ENCODE measurements at regions not wholly inside any gene's neighbourhood (a gene's known extent, or its start where the extent isn't known, plus 50 kb on each side); places are given as distances from the start of the nearest gene placed in this dataset.

DNA sequence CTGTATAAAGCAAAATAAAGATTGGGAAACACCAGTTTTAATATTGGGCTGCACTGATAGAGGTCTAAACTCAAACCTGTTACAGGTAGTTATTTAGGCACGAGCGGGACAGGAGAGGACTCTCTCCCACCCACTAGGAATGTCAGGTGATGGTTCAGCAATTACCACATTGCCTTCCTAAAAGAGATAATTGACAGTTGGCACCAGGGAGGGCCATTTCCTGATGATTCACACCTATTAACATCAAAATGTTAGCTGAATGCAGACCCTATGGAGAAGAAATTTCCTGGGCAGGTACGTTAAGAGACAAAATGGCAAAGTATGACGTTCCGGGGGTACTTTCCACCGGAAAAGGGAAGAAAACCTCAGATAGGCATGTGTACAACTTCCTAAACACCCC is 272.6 kb downstream of the SDHAF3 start:
- no peaks in the 10 kb centered on the region for H3K79me2 ChIP-seq
- H3K27me3 ChIP-seq = no peaks in the 10 kb centered on the region
- H4K20me1 ChIP-seq (ENCODE audit: insufficient read depth, poor library complexity, severe bottlenecking) = no peaks in the 10 kb centered on the region
- no peaks in the 10 kb centered on the region for H3K36me3 ChIP-seq (replicated peaks; ENCODE audit: insufficient read depth, low read depth)
- no peaks in the 10 kb centered on the region for H3K9me3 ChIP-seq (ENCODE audit: low read depth)
- TF ChIP-seq EZH2phosphoT487 (IDR thresholded peaks at IDR 0.05; ENCODE audit: low read depth, severe bottlenecking, unreplicated experiment) = no peak
- TF ChIP-seq EZH2 (IDR thresholded peaks at IDR 0.05; ENCODE audit: borderline replicate concordance) = no peak
- TF ChIP-seq, protein P1, sequence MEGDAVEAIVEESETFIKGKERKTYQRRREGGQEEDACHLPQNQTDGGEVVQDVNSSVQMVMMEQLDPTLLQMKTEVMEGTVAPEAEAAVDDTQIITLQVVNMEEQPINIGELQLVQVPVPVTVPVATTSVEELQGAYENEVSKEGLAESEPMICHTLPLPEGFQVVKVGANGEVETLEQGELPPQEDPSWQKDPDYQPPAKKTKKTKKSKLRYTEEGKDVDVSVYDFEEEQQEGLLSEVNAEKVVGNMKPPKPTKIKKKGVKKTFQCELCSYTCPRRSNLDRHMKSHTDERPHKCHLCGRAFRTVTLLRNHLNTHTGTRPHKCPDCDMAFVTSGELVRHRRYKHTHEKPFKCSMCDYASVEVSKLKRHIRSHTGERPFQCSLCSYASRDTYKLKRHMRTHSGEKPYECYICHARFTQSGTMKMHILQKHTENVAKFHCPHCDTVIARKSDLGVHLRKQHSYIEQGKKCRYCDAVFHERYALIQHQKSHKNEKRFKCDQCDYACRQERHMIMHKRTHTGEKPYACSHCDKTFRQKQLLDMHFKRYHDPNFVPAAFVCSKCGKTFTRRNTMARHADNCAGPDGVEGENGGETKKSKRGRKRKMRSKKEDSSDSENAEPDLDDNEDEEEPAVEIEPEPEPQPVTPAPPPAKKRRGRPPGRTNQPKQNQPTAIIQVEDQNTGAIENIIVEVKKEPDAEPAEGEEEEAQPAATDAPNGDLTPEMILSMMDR (IDR thresholded peaks at IDR 0.05; ENCODE audit: poor library complexity) = no peak
- no peak overlapping the region for H2AFZ ChIP-seq
- no peak overlapping the region for H3K4me2 ChIP-seq
- no peaks in the 10 kb centered on the region for H3K9me2 ChIP-seq (replicated peaks; ENCODE audit: insufficient read depth)
- 85% methylated on average over 6 of the region's 6 CpGs for WGBS (ENCODE audit: low lambda C conversion rate, missing lambda C conversion rate)
- no peak overlapping the region for H3K27ac ChIP-seq
- no peak overlapping the region for H3K4me3 ChIP-seq
- DNase-seq (ENCODE audit: low spot score) = no peak
- no peaks in the 10 kb centered on the region for H3K4me1 ChIP-seq (ENCODE audit: insufficient read depth)

DNA sequence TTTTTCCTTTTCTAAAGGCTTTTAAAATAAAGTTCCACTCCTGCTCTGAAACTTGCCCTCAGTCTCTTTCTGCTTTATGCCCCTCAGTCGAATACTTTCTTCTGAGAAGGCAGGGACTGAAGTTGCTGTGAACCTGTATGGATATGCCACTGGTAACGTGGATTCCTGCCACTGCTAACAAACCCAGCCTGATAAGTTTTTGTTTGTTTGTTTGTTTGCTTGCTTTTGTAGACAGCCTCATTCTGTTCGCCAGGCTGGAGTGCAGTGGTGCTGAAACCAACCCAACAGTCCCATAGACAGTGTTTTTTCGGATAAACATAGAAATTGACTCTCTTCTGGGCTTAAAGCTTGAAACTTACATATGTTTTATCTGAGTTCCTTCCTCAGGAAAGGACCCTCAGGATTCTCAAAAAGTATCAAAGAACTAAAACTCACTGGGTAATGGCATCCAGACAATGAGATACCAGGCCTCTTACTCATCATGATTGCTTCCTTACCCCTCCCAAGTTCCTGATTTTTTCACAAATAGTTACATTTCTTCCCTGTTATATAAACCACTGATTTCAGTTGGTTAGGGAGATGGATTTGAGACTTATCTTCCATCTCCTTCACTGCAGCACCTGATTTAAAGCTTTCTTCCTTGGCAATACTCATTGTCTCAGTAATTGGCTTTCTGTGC is 273.6 kb downstream of the SDHAF3 start:
- H3K27ac ChIP-seq = no peak overlapping the region
- H2AFZ ChIP-seq = no peak overlapping the region
- H3K4me3 ChIP-seq = no peak overlapping the region
- H3K79me2 ChIP-seq = no peaks in the 10 kb centered on the region
- TF ChIP-seq EZH2 (IDR thresholded peaks at IDR 0.05; ENCODE audit: borderline replicate concordance) (no peak), EZH2phosphoT487 (IDR thresholded peaks at IDR 0.05; ENCODE audit: low read depth, severe bottlenecking, unreplicated experiment) (no peak)
- TF ChIP-seq, protein P1 (IDR thresholded peaks at IDR 0.05; ENCODE audit: poor library complexity) = no peak
- no peaks in the 10 kb centered on the region for H4K20me1 ChIP-seq (ENCODE audit: insufficient read depth, poor library complexity, severe bottlenecking)
- no peaks in the 10 kb centered on the region for H3K4me1 ChIP-seq (ENCODE audit: insufficient read depth)
- DNase-seq (ENCODE audit: low spot score) = no peak
- H3K36me3 ChIP-seq (replicated peaks; ENCODE audit: insufficient read depth, low read depth) = no peaks in the 10 kb centered on the region
- H3K27me3 ChIP-seq = no peaks in the 10 kb centered on the region
- no peaks in the 10 kb centered on the region for H3K9me2 ChIP-seq (replicated peaks; ENCODE audit: insufficient read depth)
- no peaks in the 10 kb centered on the region for H3K9me3 ChIP-seq (ENCODE audit: low read depth)
- no peak overlapping the region for H3K4me2 ChIP-seq
- WGBS (ENCODE audit: low lambda C conversion rate, missing lambda C conversion rate) = 75% methylated on average over 4 of the region's 4 CpGs

DNA sequence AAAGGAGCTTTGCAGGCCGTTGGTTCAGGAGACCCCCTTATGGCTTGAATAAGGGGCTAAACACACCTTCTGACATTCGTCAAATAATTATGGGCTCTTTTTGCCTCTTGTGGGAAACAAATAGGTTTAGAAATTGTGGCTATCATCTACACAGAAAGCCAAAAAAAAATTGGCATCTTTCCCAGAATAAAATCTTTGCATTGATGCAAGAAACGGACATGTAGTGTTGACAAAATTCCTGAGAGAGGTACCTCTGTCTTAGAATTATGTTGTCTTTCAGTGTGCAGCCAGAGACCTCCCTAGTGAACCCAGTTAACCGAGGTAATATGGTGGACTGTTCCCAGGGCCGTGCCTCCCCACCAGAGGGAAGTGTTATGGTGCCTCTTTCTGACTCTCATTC is 283.9 kb downstream of the SDHAF3 start:
- Histone ChIP-seq H3K4me2 (no peak overlapping the region), H3K4me3 (no peak overlapping the region), H3K9me2 (replicated peaks; ENCODE audit: insufficient read depth) (no peaks in the 10 kb centered on the region), H3K9me3 (ENCODE audit: low read depth) (no peaks in the 10 kb centered on the region), H3K79me2 (no peaks in the 10 kb centered on the region), H2AFZ (no peak overlapping the region), H4K20me1 (ENCODE audit: insufficient read depth, poor library complexity, severe bottlenecking) (no peaks in the 10 kb centered on the region), H3K27ac (no peak overlapping the region), H3K4me1 (ENCODE audit: insufficient read depth) (no peaks in the 10 kb centered on the region), H3K27me3 (no peaks in the 10 kb centered on the region), H3K36me3 (replicated peaks; ENCODE audit: insufficient read depth, low read depth) (no peaks in the 10 kb centered on the region)
- WGBS (ENCODE audit: low lambda C conversion rate, missing lambda C conversion rate) = 81% methylated on average over 5 of the region's 5 CpGs
- TF ChIP-seq EZH2 (IDR thresholded peaks at IDR 0.05; ENCODE audit: borderline replicate concordance) (no peak), EZH2phosphoT487 (IDR thresholded peaks at IDR 0.05; ENCODE audit: low read depth, severe bottlenecking, unreplicated experiment) (no peak)
- TF ChIP-seq, protein P1 (IDR thresholded peaks at IDR 0.05; ENCODE audit: poor library complexity) = no peak
- no peak for DNase-seq (ENCODE audit: low spot score)

Data from hepatocyte (in vitro differentiated cells).